HG03025 (cell line): ENCODE measurements at regions not wholly inside any gene's neighbourhood (a gene's known extent, or its start where the extent isn't known, plus 50 kb on each side); places are given as distances from the start of the nearest gene placed in this dataset.
"Not testable (repeated sequence)": the region's sequence is repeated elsewhere in the genome, so short reads cannot be mapped to it uniquely, and the experiment has no call there.

Experiments
- ATAC-seq: cut with Tn5 transposase; IDR thresholded peaks from one replicate; pipeline ENCODE4 v1.9.1; 2021; ENCODE audit warnings: mild to moderate bottlenecking, moderate library complexity; ENCODE audit not compliant: unreplicated experiment, low FRiP score

- no peak for ATAC-seq
Observed at GRCh38 chr1:98299313-98299712, 362.2 kb upstream of the SNX7 start.

- no peak for ATAC-seq
Observed at GRCh38 chr1:98298319-98298718, 363.2 kb upstream of the SNX7 start.

DNA sequence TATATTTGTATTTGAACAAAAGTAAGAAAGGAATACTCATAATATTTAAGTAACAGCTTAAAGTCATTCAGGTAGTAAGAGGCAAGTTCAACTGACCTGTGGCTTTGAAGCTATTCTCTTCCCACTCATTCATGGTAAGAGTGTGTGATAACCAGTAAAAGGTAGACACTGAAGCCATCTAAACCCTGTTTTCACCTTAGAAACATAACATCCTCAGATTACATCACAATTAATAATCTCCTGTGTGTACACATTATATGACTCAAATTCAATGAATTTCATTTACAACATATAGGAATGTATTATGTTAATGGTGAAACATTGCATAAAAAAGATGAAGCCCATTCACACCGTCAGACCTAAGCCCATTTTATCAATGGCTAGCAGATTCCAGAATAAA lies 364.8 kb upstream of the SNX7 start:
- no peak for ATAC-seq

- ATAC-seq = no peak
Observed at GRCh38 chr1:98294127-98294526, 367.4 kb upstream of the SNX7 start.

DNA sequence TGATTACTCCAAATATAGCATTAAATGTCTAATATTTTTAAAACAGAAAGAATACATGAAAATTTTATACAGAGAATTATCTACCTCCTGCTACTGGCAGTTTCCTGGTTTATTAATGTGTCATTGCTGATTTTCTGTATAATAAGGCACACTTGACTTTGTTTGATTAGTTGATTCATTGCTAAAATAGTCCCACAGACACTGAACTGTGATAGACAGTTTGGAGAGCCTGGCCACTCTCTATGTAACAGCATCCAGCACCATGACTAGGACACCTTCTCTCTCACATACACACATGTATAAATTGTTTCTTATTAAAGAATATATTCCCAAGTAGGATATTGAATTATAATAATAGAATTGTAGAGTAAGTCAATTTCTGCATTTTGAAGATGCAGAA lies 368.5 kb upstream of the SNX7 start:
- ATAC-seq = no peak

DNA sequence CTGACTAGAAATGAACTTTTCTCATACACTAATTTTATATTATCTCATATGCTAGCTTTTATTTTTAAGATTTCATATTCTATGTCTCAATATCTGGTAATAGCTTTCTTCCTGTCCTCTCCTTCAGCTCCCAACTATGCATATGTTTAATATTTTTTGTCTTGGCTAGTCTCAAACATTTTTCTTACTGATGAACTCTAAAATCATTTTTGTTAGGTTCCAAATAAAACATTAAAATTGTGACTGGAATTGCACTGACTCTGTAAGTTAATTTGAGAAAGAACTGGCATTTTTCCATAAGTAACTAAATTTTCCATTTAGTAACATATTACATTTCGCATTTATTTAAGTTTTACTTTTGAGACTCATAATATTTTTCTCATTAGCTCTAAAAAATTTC lies 368.5 kb upstream of the DPYD start:
- ATAC-seq = no peak

- no peak for ATAC-seq
Observed at GRCh38 chr1:98288494-98288893, 367.7 kb upstream of the DPYD start.

- no peak for ATAC-seq
Observed at GRCh38 chr1:98287626-98288025, 366.8 kb upstream of the DPYD start.

DNA sequence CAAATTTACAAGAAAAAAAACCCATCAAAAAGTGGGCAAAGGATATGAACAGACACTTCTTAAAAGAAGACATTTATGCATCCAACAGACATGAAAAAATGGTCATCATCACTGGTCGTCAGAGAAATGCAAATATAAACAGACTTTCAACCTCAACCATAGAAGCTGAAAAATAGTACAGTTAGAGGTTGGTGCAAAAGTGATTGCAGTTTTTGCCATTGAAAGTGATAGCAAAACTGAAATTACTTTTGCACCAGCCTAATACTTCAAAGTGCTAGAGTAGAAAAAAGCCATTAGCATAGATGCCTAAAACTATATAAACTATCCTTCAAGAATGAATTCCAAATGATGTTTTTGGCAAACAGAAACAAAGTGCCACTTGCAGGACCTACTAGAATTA lies 365.8 kb upstream of the DPYD start:
- ATAC-seq = no peak

- ATAC-seq = not testable (repeated sequence)
Observed at GRCh38 chr1:98285286-98285685, 364.5 kb upstream of the DPYD start.

- ATAC-seq = no peak
Observed at GRCh38 chr1:98280049-98280448, 359.2 kb upstream of the DPYD start.

- ATAC-seq = no peak
Observed at GRCh38 chr1:98278055-98278454, 357.2 kb upstream of the DPYD start.

- no peak for ATAC-seq
Observed at GRCh38 chr1:98277118-98277517, 356.3 kb upstream of the DPYD start.

- ATAC-seq = no peak
Observed at GRCh38 chr1:98276514-98276913, 355.7 kb upstream of the DPYD start.

- ATAC-seq = no peak
Observed at GRCh38 chr1:98268316-98268715, 347.5 kb upstream of the DPYD start.

- no peak for ATAC-seq
Observed at GRCh38 chr1:98267423-98267822, 346.6 kb upstream of the DPYD start.

- no peak for ATAC-seq
Observed at GRCh38 chr1:98264727-98265126, 343.9 kb upstream of the DPYD start.

- ATAC-seq = no peak
Observed at GRCh38 chr1:98260839-98261238, 340.0 kb upstream of the DPYD start.

- ATAC-seq = no peak
Observed at GRCh38 chr1:98260412-98260811, 339.6 kb upstream of the DPYD start.

- no peak for ATAC-seq
Observed at GRCh38 chr1:98256700-98257099, 335.9 kb upstream of the DPYD start.

DNA sequence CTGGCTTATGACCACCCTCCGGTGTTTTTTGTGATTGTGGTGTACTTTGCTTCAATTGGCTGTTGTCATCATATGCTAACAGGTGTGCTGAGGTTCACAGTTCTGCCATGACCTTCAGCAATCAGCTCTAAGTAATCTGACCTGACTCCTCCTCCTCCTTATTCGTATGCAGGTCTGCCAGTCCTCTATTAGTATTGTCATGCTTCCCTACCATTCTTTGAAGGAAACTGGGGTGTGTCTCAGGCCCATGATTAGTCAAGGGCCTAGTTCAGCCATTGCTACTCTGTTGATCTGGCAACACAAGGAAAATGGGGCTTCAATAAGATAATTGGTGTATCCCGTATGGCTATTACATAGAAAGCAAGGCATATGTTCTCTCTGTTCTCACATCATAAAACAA lies 332.3 kb upstream of the DPYD start:
- ATAC-seq = no peak

DNA sequence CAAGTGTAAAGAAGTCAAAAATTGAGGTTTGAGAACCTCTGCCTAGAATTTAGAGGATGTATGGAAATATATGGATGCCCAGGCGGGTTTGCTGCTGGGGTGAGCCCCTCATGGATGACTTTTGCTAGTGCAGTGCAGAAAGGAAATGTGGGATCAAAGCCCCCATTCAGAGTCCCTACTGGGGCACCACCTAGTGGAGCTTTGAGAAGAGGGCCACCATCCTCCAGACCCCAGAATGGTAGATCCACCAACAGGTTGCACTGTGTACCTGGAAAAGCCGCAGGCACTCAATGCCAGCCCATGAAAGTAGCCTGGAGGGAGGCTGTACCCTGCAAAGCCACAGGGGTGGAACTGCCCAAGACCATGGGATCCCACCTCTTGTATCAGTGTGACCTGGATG lies 330.7 kb upstream of the DPYD start:
- no peak for ATAC-seq

GRCh38 chr1:98232678-98233077 lies 311.8 kb upstream of the DPYD start:
- ATAC-seq = no peak

- no peak for ATAC-seq
Observed at GRCh38 chr1:98222706-98223105, 301.9 kb upstream of the DPYD start.
